Gastroesophageal sphincter (tissue), 3 donors: ENCODE measurements at regions not wholly inside any gene's neighbourhood (a gene's known extent, or its start where the extent isn't known, plus 50 kb on each side); places are given as distances from the start of the nearest gene placed in this dataset.

Source experiments
- CTCF ChIP-seq, 4 experiments: fragments of 200-600 bp in 2 of 4; fragments of 450-650 bp in 2 of 4; sonication (generic) in 1 of 4; IDR thresholded peaks; one replicate each; pipeline ENCODE4 v1.5.1; 2017 to 2019; ENCODE audit warnings: antibody characterized with exemption in 4 of 4, mild to moderate bottlenecking in 2 of 4, moderate library complexity in 2 of 4
- POLR2A ChIP-seq, 2 donors: fragments of 450-650 bp; IDR thresholded peaks; one replicate each; pipeline ENCODE4 v1.6.1; 2017; ENCODE audit warnings: antibody characterized with exemption in 2 of 2, mild to moderate bottlenecking in 2 of 2, moderate library complexity in 1 of 2

DNA sequence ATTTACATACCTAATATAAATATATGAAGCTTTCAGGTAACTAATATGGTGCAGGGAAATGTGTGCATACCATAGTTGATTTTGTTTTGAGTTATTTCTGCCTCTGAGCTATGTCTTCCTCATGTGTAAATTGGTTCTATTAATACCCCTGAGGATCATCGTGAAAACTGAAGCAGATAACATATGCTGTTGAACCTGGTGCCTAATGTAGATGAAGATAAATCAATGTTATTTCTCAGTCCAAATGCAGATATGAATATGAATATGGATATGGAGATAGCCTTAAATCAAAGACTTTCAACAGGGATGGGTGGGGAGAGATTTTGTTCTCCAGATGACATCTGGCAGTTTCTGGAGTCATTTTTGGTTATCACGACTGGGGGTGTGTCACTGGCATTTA lies 122.3 kb upstream of the ANKRD30A start:
- TF ChIP-seq CTCF (IDR thresholded peaks at IDR 0.05) (no peak), POLR2A (IDR thresholded peaks at IDR 0.05) (no peak)
